A549 (cell line): ENCODE measurements at regions not wholly inside any gene's neighbourhood (a gene's known extent, or its start where the extent isn't known, plus 50 kb on each side); places are given as distances from the start of the nearest gene placed in this dataset.

Source experiments
- ATAC-seq, 2 experiments: fragments of 200-7000 bp in 1 of 2; fragments of >200 bp in 1 of 2; cut with Nextera tagmentation in 1 of 2; cut with Tn5 transposase in 1 of 2; 3 replicates each; pipeline versions ENCODE4 v1.8.0 to v1.9.1; 2018 to 2020; ENCODE audit warnings: mild to moderate bottlenecking in 1 of 2, moderate library complexity in 1 of 2
- CTCF ChIA-PET: fragments of 300-600 bp; sonication (Branson Sonifier 250); formaldehyde crosslinking; extraction: SDS; loops from one replicate; lab custom pipeline; 2021; ENCODE audit warnings: antibody characterized with exemption, inconsistent platforms; lab: Yijun Ruan, JAX
- POLR2A ChIA-PET: fragments of 350-600 bp; formaldehyde crosslinking; extraction: SDS; loops from one replicate; lab custom pipeline; 2021; ENCODE audit warnings: antibody characterized with exemption, inconsistent platforms; lab: Yijun Ruan, JAX
- DNase-seq, 2 experiments: peaks; one replicate each; pipeline versions ENCODE4 v3.0.0 to v3.0.0-alpha.2; 2011 to 2016; ENCODE audit warnings: low read depth in 1 of 2, low spot score in 1 of 2
- FAIRE-seq: peaks from 2 replicates; lab custom pipeline; 2011; peaks lifted over from hg19 to GRCh38; lab: Jason Lieb, UNC
- H3K27ac ChIP-seq, 2 experiments: fragments of >200 bp; sonication (Bioruptor Twin); formaldehyde crosslinking; 3 replicates each; pipeline ENCODE4 v1.5.1; 2016 to 2017
- H3K4me1 ChIP-seq: fragments of >200 bp; sonication (Bioruptor Twin); formaldehyde crosslinking; 3 replicates; pipeline ENCODE4 v1.6.1; 2016
- H3K4me2 ChIP-seq: fragments of >200 bp; sonication (Bioruptor Twin); formaldehyde crosslinking; 3 replicates; pipeline ENCODE4 v1.6.1; 2016
- H3K4me3 ChIP-seq: fragments of >200 bp; sonication (Bioruptor Twin); formaldehyde crosslinking; 3 replicates; pipeline ENCODE4 v1.5.1; 2016
- H3K9me3 ChIP-seq: fragments of >200 bp; sonication (Bioruptor Twin); formaldehyde crosslinking; 3 replicates; pipeline ENCODE4 v1.6.1; 2016
- ATOH8 ChIP-seq: fragments of 250-450 bp; sonication (Bioruptor Pico); IDR thresholded peaks from 2 replicates; pipeline ENCODE4 v1.5.0; 2020; ENCODE audit warnings: low read depth, mild to moderate bottlenecking, moderate library complexity
- BHLHE40 ChIP-seq: IDR thresholded peaks from 2 replicates; pipeline ENCODE4 v1.6.1; 2012; ENCODE audit warnings: low read depth, low read length, inconsistent platforms
- E2F6 ChIP-seq: IDR thresholded peaks from 2 replicates; pipeline ENCODE4 v1.6.1; 2012; ENCODE audit warnings: low read depth, borderline replicate concordance
- EHMT2 ChIP-seq: fragments of 200-600 bp; sonication (generic); IDR thresholded peaks from 2 replicates; pipeline ENCODE4 v1.6.1; 2016; ENCODE audit warnings: antibody characterized with exemption, low read depth, mild to moderate bottlenecking, moderate library complexity
- ELK1 ChIP-seq: fragments of 150-350 bp; IDR thresholded peaks from 2 replicates; pipeline ENCODE4 v1.6.1; 2014; ENCODE audit warnings: low read depth, mild to moderate bottlenecking, low read length
- FOSB ChIP-seq: fragments of 250-450 bp; sonication (Bioruptor Pico); IDR thresholded peaks from 2 replicates; pipeline ENCODE4 v1.5.0; 2020; ENCODE audit warnings: mild to moderate bottlenecking, moderate library complexity
- FOSL2 ChIP-seq, 2 experiments: fragments of 450-650 bp in 1 of 2; fragments of >200 bp in 1 of 2; sonication (Bioruptor Twin) in 1 of 2; formaldehyde crosslinking; IDR thresholded peaks; 2 replicates each; pipeline versions ENCODE4 v1.5.0 to v1.6.1; 2016 to 2020; ENCODE audit warnings: mild to moderate bottlenecking in 1 of 2, moderate library complexity in 1 of 2
- FOXS1 ChIP-seq: fragments of 250-450 bp; sonication (Bioruptor Pico); IDR thresholded peaks from 2 replicates; pipeline ENCODE4 v1.5.0; 2020; ENCODE audit warnings: mild to moderate bottlenecking, moderate library complexity
- HDAC2 ChIP-seq: fragments of 200-600 bp; sonication (generic); IDR thresholded peaks from 2 replicates; pipeline ENCODE4 v1.6.1; 2016
- HES2 ChIP-seq: fragments of >200 bp; sonication (Bioruptor Twin); formaldehyde crosslinking; IDR thresholded peaks from 2 replicates; pipeline ENCODE4 v1.6.1; 2016
- HMGXB4 ChIP-seq: fragments of 250-450 bp; sonication (Bioruptor Pico); IDR thresholded peaks from 2 replicates; pipeline ENCODE4 v1.5.0; 2021; ENCODE audit warnings: mild to moderate bottlenecking, moderate library complexity, borderline replicate concordance
- HOXB5 ChIP-seq: fragments of 250-450 bp; sonication (Bioruptor Pico); IDR thresholded peaks from 2 replicates; pipeline ENCODE4 v1.5.0; 2020; ENCODE audit warnings: mild to moderate bottlenecking, moderate library complexity
- JUN ChIP-seq, 2 experiments: fragments of >200 bp; sonication (Bioruptor Twin); formaldehyde crosslinking; IDR thresholded peaks; 2 replicates in 1 of 2; 3 replicates in 1 of 2; pipeline ENCODE4 v1.6.1; 2016 to 2017
- KDM1A ChIP-seq: fragments of 200-600 bp; sonication (generic); IDR thresholded peaks from 2 replicates; pipeline ENCODE4 v1.6.1; 2016; ENCODE audit warnings: low read depth, mild to moderate bottlenecking
- NFE2L2 ChIP-seq: fragments of 150-350 bp; conservative IDR thresholded peaks from 2 replicates; pipeline ENCODE4 v1.6.1; 2014; ENCODE audit warnings: low read length
- NPAS2 ChIP-seq: fragments of 250-450 bp; sonication (Bioruptor Pico); IDR thresholded peaks from 2 replicates; pipeline ENCODE4 v1.8.0; 2022; ENCODE audit warnings: mild to moderate bottlenecking, moderate library complexity, borderline replicate concordance
- PBX3 ChIP-seq: IDR thresholded peaks from 2 replicates; pipeline ENCODE4 v1.6.1; 2012
- PHF8 ChIP-seq: fragments of 200-600 bp; sonication (generic); IDR thresholded peaks from 2 replicates; pipeline ENCODE4 v1.6.1; 2016; ENCODE audit warnings: low read depth, mild to moderate bottlenecking, antibody characterized with exemption, moderate library complexity, borderline replicate concordance
- RARB ChIP-seq: fragments of 250-450 bp; sonication (Bioruptor Pico); IDR thresholded peaks from 2 replicates; pipeline ENCODE4 v1.8.0; 2021; ENCODE audit warnings: mild to moderate bottlenecking, moderate library complexity
- RCOR1 ChIP-seq: fragments of 150-350 bp; IDR thresholded peaks from 2 replicates; pipeline ENCODE4 v1.6.1; 2014; ENCODE audit warnings: antibody characterized with exemption, low read length, low read depth
- REST ChIP-seq: fragments of 200-600 bp; sonication (generic); IDR thresholded peaks from 2 replicates; pipeline ENCODE4 v1.6.1; 2016; ENCODE audit warnings: antibody characterized with exemption, mild to moderate bottlenecking, moderate library complexity
- RNF2 ChIP-seq: fragments of 200-600 bp; sonication (generic); IDR thresholded peaks from 2 replicates; pipeline ENCODE4 v1.6.1; 2016; ENCODE audit warnings: low read depth, mild to moderate bottlenecking, antibody characterized with exemption, moderate library complexity, borderline replicate concordance
- TFCP2L1 ChIP-seq: fragments of 250-450 bp; sonication (Bioruptor Pico); IDR thresholded peaks from 2 replicates; pipeline ENCODE4 v1.5.0; 2021; ENCODE audit warnings: mild to moderate bottlenecking
- USF2 ChIP-seq: fragments of 450-650 bp; IDR thresholded peaks from 2 replicates; pipeline ENCODE4 v1.6.1; 2014; ENCODE audit warnings: antibody characterized with exemption
- ZC3H11A ChIP-seq: fragments of 450-650 bp; IDR thresholded peaks from 2 replicates; pipeline ENCODE4 v1.6.1; 2014; ENCODE audit warnings: antibody characterized with exemption, mild to moderate bottlenecking
- ZFP36 ChIP-seq: fragments of 450-650 bp; IDR thresholded peaks from 2 replicates; pipeline ENCODE4 v1.6.1; 2014; ENCODE audit warnings: borderline replicate concordance; ENCODE audit not compliant: partially characterized antibody
- ZNF302 ChIP-seq: fragments of 250-450 bp; sonication (Bioruptor Pico); IDR thresholded peaks from 2 replicates; pipeline ENCODE4 v1.9.0; 2021; ENCODE audit warnings: inconsistent platforms, mild to moderate bottlenecking, moderate library complexity
- ZSCAN20 ChIP-seq: fragments of 250-450 bp; sonication (Bioruptor Pico); IDR thresholded peaks from 2 replicates; pipeline ENCODE4 v1.8.0; 2022; ENCODE audit warnings: mild to moderate bottlenecking, moderate library complexity
- WGBS: methylation state at CpG from one replicate; pipeline ENCODE4 v1.1.6; 2017; ENCODE audit errors: missing lambda C conversion rate; 5-methylcytosine and 5-hydroxymethylcytosine counted together

GRCh38 chr21:31397030-31397429 lies 53.0 kb upstream of the TIAM1 start:
- CTCF ChIA-PET, result no interaction called here
- 52% methylated on average over 5 of the region's 5 CpGs for whole genome bisulfite sequencing
- TF ChIP-seq FOXS1 (CRISPR knock-in tag) (no peak), ELK1 (no peak), ZFP36 (no peak), RNF2 (no peak), JUN (IDR thresholded peaks at IDR 0.05) (no peak), ZSCAN20 (CRISPR knock-in tag) (no peak), NFE2L2 (no peak), ZNF302 (CRISPR knock-in tag) (no peak), EHMT2 (no peak), PBX3 (no peak), BHLHE40 (no peak), ZC3H11A (no peak), HES2 (no peak), USF2 (no peak), FOSB (no peak), HDAC2 (no peak), HOXB5 (CRISPR knock-in tag) (no peak), NPAS2 (CRISPR knock-in tag) (no peak), KDM1A (no peak)
- Histone ChIP-seq H3K27ac (no peak overlapping the region), H3K9me3 (no peaks in the 10 kb centered on the region), H3K4me3 (no peak overlapping the region), H3K4me1 (no peaks in the 10 kb centered on the region), H3K4me2 (no peak overlapping the region)
- DNase-seq (no peak), ATAC-seq (no peak), FAIRE-seq (no peak)
- POLR2A ChIA-PET, result no interaction called here

GRCh38 chr21:31396399-31396798 lies 52.3 kb upstream of the TIAM1 start:
- H3K4me3 ChIP-seq, result no peak overlapping the region
- DNase-seq, result no peak
- FAIRE-seq, result no peak
- H3K9me3 ChIP-seq, result no peaks in the 10 kb centered on the region
- no peaks in the 10 kb centered on the region for H3K4me1 ChIP-seq
- 69% methylated on average over 4 of the region's 4 CpGs for WGBS
- ChIA-PET POLR2A (no interaction called here), CTCF (no interaction called here)
- no peak for ATAC-seq
- no peak overlapping the region for H3K27ac ChIP-seq
- no peak overlapping the region for H3K4me2 ChIP-seq
- TF ChIP-seq FOSB (no peak), HES2 (no peak), RARB (CRISPR knock-in tag) (no peak), PHF8 (no peak), REST (no peak), NFE2L2 (no peak), HMGXB4 (CRISPR knock-in tag) (no peak), E2F6 (no peak), ATOH8 (no peak), FOSL2 (IDR thresholded peaks at IDR 0.05) (no peak), FOSL2 (CRISPR knock-in tag; IDR thresholded peaks at IDR 0.05) (no peak), TFCP2L1 (CRISPR knock-in tag) (no peak), RCOR1 (no peak)
